G401 (cell line): ENCODE measurements at regions not wholly inside any gene's neighbourhood (a gene's known extent, or its start where the extent isn't known, plus 50 kb on each side); places are given as distances from the start of the nearest gene placed in this dataset.

Experiments
- DNase-seq: peaks from one replicate; pipeline ENCODE4 v3.0.0-alpha.2; 2015; ENCODE audit warnings: low spot score
- in situ Hi-C: cut with HindIII; loops from 2 replicates; pipeline ENCODE4 v1.10.0; 2016; ENCODE audit warnings: low sequenced_read_pairs, mixed read lengths

- in situ Hi-C loops, result no loop called here
- no peak for DNase-seq
Observed at GRCh38 chr1:168396940-168397684, 116.4 kb downstream of the TBX19 start.

GRCh38 chr1:168396508-168396907 is 115.8 kb downstream of the TBX19 start:
- DNase-seq, result no peak
- in situ Hi-C loops, result no loop called here

- in situ Hi-C loops, result no loop called here
- DNase-seq, result no peak
Observed at GRCh38 chr1:168394858-168395257, 114.2 kb downstream of the TBX19 start.

GRCh38 chr1:168392958-168393549 is 112.4 kb downstream of the TBX19 start:
- in situ Hi-C loops, result no loop called here
- no peak for DNase-seq

GRCh38 chr1:168391851-168392681 is 111.4 kb downstream of the TBX19 start:
- in situ Hi-C loops, result no loop called here
- DNase-seq, result no peak

GRCh38 chr1:168390271-168390670 is 109.6 kb downstream of the TBX19 start:
- no peak for DNase-seq
- in situ Hi-C loops, result no loop called here

- in situ Hi-C loops, result no loop called here
Observed at GRCh38 chr1:168387781-168388760, 107.4 kb downstream of the TBX19 start.

GRCh38 chr1:168386949-168387586 is 106.4 kb downstream of the TBX19 start:
- DNase-seq, result peak; percentile 67
- in situ Hi-C loops, result no loop called here

More at GRCh38 chr1:168387781-168388760, 107.4 kb downstream of the TBX19 start:
- no peak for DNase-seq

- DNase-seq, result no peak
- in situ Hi-C loops, result no loop called here
Observed at GRCh38 chr1:168386492-168386891, 105.8 kb downstream of the TBX19 start.

- no peak for DNase-seq
- in situ Hi-C loops, result no loop called here
Observed at GRCh38 chr1:168381850-168382249, 101.2 kb downstream of the TBX19 start.

GRCh38 chr1:168380945-168381344 is 100.3 kb downstream of the TBX19 start:
- DNase-seq, result no peak
- in situ Hi-C loops, result no loop called here

- DNase-seq, result no peak
- in situ Hi-C loops, result no loop called here
Observed at GRCh38 chr1:168379104-168379860, 98.6 kb downstream of the TBX19 start.

- DNase-seq, result no peak
- in situ Hi-C loops, result no loop called here
Observed at GRCh38 chr1:168375566-168376300, 95.1 kb downstream of the TBX19 start.

- in situ Hi-C loops, result no loop called here
- no peak for DNase-seq
Observed at GRCh38 chr1:168374566-168374965, 93.9 kb downstream of the TBX19 start.

GRCh38 chr1:168373869-168374268 is 93.2 kb downstream of the TBX19 start:
- in situ Hi-C loops, result no loop called here

GRCh38 chr1:168372861-168373371 is 92.2 kb downstream of the TBX19 start:
- in situ Hi-C loops, result no loop called here
- no peak for DNase-seq

More at GRCh38 chr1:168373869-168374268, 93.2 kb downstream of the TBX19 start:
- peak; percentile 64 for DNase-seq

- in situ Hi-C loops, result no loop called here
- no peak for DNase-seq
Observed at GRCh38 chr1:168372307-168372706, 91.6 kb downstream of the TBX19 start.
